Stimulated activated CD4-positive, alpha-beta T cell treated with anti-CD3 and anti-CD28 coated beads, Interleukin-4, amount 100 ng/mL, for 24 hours (primary cell): ENCODE measurements at regions not wholly inside any gene's neighbourhood (a gene's known extent, or its start where the extent isn't known, plus 50 kb on each side); places are given as distances from the start of the nearest gene placed in this dataset.
"Not testable (repeated sequence)": the region's sequence is repeated elsewhere in the genome, so short reads cannot be mapped to it uniquely, and the experiment has no call there.

Source experiments
- DNase-seq: peaks from one replicate; pipeline ENCODE4 v3.0.0-alpha.2; 2020

GRCh38 chr3:23710555-23710954, 95.2 kb upstream of the UBE2E1 start:
- DNase-seq = no peak

- DNase-seq = no peak
Observed at GRCh38 chr3:23711916-23712494, 93.8 kb upstream of the UBE2E1 start.

GRCh38 chr3:23712656-23713559, 92.8 kb upstream of the UBE2E1 start:
- DNase-seq = no peak

- no peak for DNase-seq
Observed at GRCh38 chr3:23713641-23714040, 92.1 kb upstream of the UBE2E1 start.

GRCh38 chr3:23720059-23720458, 85.7 kb upstream of the UBE2E1 start:
- DNase-seq = no peak

GRCh38 chr3:23720885-23721284, 84.9 kb upstream of the UBE2E1 start:
- no peak for DNase-seq

GRCh38 chr3:23723141-23723540, 82.6 kb upstream of the UBE2E1 start:
- DNase-seq = no peak

- no peak for DNase-seq
Observed at GRCh38 chr3:23723930-23724329, 81.8 kb upstream of the UBE2E1 start.

GRCh38 chr3:23726811-23727548, 78.8 kb upstream of the UBE2E1 start:
- peak; percentile 10 for DNase-seq

GRCh38 chr3:23728601-23729117, 77.1 kb upstream of the UBE2E1 start:
- no peak for DNase-seq

- not testable (repeated sequence) for DNase-seq
Observed at GRCh38 chr3:23729362-23729761, 76.4 kb upstream of the UBE2E1 start.

GRCh38 chr3:23734481-23734880, 71.3 kb upstream of the UBE2E1 start:
- no peak for DNase-seq

- DNase-seq = no peak
Observed at GRCh38 chr3:23735062-23735461, 70.7 kb upstream of the UBE2E1 start.

- DNase-seq = no peak
Observed at GRCh38 chr3:23735535-23736326, 70.0 kb upstream of the UBE2E1 start.

GRCh38 chr3:23738944-23739343, 66.8 kb upstream of the UBE2E1 start:
- no peak for DNase-seq

GRCh38 chr3:23739536-23739935, 66.2 kb upstream of the UBE2E1 start:
- no peak for DNase-seq

- peak; percentile 47 for DNase-seq
Observed at GRCh38 chr3:23740517-23740965, 65.2 kb upstream of the UBE2E1 start.

- DNase-seq = no peak
Observed at GRCh38 chr3:23741036-23741706, 64.6 kb upstream of the UBE2E1 start.

GRCh38 chr3:23743141-23743784, 62.5 kb upstream of the UBE2E1 start:
- DNase-seq = no peak

GRCh38 chr3:23746441-23746840, 59.3 kb upstream of the UBE2E1 start:
- no peak for DNase-seq

- no peak for DNase-seq
Observed at GRCh38 chr3:23747841-23748240, 57.9 kb upstream of the UBE2E1 start.
